PC-9 (cell line): ENCODE measurements at regions not wholly inside any gene's neighbourhood (a gene's known extent, or its start where the extent isn't known, plus 50 kb on each side); places are given as distances from the start of the nearest gene placed in this dataset.

Source experiments
- EZH2 ChIP-seq: fragments of 200-600 bp; sonication (generic); IDR thresholded peaks from 2 replicates; pipeline ENCODE4 v1.8.0; 2017; ENCODE audit warnings: antibody characterized with exemption, low read depth
- TF ChIP-seq, protein P1 (sequence below): fragments of 200-600 bp; sonication (generic); conservative IDR thresholded peaks from 2 replicates; pipeline ENCODE4 v1.6.1; 2017; ENCODE audit warnings: mixed run types, antibody characterized with exemption, mild to moderate bottlenecking, moderate library complexity

- TF ChIP-seq, protein P1, sequence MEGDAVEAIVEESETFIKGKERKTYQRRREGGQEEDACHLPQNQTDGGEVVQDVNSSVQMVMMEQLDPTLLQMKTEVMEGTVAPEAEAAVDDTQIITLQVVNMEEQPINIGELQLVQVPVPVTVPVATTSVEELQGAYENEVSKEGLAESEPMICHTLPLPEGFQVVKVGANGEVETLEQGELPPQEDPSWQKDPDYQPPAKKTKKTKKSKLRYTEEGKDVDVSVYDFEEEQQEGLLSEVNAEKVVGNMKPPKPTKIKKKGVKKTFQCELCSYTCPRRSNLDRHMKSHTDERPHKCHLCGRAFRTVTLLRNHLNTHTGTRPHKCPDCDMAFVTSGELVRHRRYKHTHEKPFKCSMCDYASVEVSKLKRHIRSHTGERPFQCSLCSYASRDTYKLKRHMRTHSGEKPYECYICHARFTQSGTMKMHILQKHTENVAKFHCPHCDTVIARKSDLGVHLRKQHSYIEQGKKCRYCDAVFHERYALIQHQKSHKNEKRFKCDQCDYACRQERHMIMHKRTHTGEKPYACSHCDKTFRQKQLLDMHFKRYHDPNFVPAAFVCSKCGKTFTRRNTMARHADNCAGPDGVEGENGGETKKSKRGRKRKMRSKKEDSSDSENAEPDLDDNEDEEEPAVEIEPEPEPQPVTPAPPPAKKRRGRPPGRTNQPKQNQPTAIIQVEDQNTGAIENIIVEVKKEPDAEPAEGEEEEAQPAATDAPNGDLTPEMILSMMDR = no peak
- TF ChIP-seq EZH2 = no peak
Measured at GRCh38 chr5:169426784-169427183, 125.8 kb upstream of the SLIT3 start.
